ENCODE measurements at regions not wholly inside any gene's neighbourhood (a gene's known extent, or its start where the extent isn't known, plus 50 kb on each side); places are given as distances from the start of the nearest gene placed in this dataset.
"Not testable (repeated sequence)": the region's sequence is repeated elsewhere in the genome, so short reads cannot be mapped to it uniquely, and the experiment has no call there.

DNA sequence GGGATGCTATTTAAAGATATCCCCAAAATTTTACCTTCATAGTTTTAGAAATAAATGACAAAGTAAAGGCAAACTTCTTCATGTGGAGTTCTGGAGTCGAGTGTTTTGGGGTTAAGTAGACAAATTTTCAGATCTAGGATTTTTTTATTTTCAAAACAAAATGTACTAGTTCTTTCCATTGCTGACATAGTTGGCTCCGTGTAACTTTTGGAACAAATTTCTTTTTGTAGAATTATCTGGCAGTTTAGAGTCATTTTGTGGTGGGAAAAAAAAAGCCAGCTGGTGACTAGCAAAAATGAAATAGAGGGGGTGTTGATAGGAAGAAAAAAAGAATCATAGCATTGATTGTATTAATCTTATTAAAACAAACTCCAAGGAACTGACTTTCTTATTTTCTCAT, 131.6 kb upstream of the TCF21 start:
- DNase-seq = no peak

DNA sequence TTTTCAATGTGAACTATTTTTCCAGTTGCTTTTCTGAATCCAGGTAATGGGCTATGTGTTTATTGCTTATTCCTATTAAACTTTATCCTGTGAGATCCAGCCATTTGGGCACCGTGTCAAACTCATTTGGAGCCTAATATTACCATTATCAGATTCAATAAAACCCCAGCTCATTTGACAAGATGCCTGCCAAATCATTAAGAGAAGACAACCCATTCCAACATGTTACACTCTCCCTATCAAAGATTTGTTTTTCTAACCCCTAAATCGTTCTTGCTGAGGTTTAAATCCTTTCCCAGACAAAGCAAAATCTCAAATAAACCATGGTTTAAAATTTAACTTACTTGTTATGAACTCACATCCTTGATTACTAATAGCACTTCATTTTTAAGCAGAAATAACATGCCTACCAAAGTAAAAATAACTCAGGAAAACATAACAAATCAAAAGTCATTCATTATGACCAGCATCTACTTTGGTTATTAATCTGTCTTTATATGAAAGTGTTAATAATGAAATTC, 130.0 kb upstream of the TCF21 start:
- DNase-seq = no peak

- DNase-seq = no peak
Observed at GRCh38 chr6:133759524-133759923, 129.4 kb upstream of the TCF21 start.

GRCh38 chr6:133761706-133762105, 127.2 kb upstream of the TCF21 start:
- DNase-seq = no peak

DNA sequence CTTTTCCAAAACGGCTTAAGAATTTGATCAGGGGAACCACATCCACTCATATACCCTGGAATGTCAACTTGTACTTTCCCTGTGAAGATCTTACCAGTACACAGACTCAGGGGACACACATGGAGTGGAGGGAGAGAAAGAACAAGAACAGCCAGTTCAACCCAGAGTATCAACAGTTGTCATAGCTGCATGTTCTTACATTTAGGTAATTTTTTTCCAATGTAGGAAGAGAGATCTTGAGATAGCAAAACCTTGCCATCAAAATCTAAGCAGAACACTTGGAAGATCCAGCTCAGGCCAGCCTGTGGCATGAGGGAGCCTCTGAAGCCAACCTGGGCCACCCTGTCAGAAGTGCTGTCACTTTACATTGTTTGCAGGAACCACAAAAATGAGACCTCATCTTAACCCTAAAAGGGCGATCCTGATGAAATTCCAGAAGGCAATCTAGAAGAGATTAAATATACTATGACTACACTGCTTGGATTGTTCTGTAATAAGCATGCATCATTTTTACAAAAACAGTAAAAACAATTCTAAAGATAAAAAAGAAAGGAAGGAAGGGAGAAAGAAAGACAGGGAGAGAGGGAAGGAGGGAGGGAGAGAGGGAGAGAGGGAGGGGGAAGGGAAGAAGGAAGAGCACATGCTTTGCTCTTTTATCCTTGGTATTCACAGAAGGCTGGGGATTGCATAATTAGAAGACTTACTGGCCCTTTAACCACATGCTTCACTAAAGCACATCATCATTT, 124.7 kb upstream of the TCF21 start:
- no peak for DNase-seq

DNA sequence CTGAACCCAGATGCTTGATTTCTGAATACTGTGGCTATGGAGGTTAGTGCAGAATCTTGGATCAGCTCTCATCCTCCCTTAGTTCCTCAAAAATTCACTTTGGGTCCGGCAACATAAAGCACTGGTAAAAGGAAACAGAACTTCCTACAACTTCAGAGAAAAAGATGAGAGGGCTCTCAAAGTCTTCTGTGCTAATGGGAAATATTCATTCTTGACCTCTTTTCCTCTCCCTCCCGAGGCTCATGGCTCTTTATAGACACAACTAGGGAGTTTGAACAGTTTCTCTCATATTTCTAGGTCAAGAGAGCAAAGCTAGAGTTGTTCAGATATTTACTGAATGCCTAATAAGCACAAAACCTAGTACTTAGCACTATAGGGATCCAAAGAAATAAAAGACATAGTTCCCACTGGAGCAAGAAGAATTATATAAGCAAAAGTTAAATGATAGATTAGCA, 124.1 kb upstream of the TCF21 start:
- no peak for DNase-seq

DNA sequence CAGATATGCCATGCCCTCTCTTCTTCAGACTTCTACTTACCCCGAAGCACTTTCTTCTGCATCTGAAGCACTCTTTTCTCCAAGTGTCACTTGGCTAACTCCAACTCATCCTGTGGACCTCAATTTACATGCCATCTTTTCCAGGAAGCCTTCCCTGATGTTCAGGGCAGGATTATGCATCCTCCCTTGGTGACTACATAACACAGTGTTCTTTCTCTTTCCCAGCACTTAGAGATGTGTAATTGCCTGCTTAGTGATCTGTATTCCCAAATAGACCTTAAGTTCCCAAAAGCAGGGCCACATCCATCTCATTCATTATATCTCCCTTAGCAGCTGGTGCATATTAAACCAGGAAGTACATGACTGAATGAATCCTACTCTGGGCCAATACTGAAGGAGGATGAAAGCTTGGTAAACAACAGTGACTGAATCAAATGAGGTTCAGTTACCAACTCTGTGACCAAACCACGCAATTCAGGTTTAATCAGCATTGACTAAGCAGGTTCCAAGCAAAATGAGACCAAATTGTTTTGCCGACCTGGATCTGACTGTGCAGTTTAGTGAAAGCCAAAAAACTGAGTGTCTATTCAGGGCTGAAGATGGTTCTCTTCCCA, 121.4 kb upstream of the TCF21 start:
- no peak for DNase-seq

- no peak for DNase-seq
Observed at GRCh38 chr6:133768656-133769295, 120.1 kb upstream of the TCF21 start.

DNA sequence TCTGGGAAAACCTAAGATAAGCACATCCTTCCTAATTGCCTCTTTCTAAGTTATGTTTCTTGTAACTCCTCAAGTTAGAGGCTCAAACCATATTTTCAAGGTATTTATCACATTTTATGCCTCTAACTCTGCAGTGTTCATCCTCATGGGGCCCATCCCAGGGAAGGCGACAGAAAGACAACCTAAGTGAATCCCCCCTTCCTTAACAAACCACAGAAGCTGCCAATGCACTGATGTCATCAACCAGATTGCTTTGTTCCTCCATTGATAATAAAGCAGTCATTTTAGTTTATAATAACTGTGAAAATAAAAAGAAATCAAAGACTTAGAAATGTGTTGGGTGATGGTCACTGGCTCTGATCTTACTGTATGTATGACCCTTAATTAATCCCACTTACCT, 119.5 kb upstream of the TCF21 start:
- DNase-seq = no peak

- DNase-seq = no peak
Observed at GRCh38 chr6:133772567-133772966, 116.3 kb upstream of the TCF21 start.

- no peak for DNase-seq
Observed at GRCh38 chr6:133773776-133774175, 115.1 kb upstream of the TCF21 start.

- DNase-seq = peak; percentile 34
Observed at GRCh38 chr6:133774356-133774755, 114.6 kb upstream of the TCF21 start.

DNA sequence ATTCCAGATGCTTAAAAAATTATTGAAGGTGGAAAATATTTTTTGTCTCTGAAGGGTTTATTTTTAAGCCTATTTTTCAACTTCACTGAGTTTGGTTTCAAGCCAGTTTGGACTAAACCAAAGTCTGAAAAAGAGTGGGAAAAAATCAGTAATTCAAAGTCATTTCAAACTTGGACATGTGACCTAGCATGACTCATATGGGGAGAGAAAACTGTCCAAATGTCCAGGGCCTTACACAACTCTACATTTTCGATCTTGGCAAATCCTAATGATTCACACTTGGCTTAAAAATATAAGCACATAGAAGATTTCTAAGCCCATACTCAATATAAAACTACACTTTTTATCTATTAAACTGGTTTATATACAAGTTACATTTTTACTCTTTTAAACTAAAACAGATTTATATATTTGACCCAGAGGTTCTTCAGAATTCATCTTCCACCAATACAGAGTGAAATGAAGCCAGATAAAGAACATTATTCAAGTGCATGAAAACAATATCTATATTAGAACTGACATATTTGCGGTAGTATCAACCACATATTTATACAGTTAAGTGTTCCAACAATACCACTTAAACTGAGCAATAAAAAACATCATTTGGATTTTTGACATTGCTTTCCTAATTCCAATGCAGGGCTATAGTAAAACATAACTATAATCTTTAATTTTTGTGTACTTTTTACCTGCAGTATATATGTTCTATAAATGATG, 110.3 kb upstream of the TCF21 start:
- DNase-seq = peak; percentile 16

- DNase-seq = no peak
Observed at GRCh38 chr6:133779916-133780695, 108.8 kb upstream of the TCF21 start.

GRCh38 chr6:133786016-133786415, 102.9 kb upstream of the TCF21 start:
- peak; percentile 56 for DNase-seq

GRCh38 chr6:133787122-133787521, 101.8 kb upstream of the TCF21 start:
- DNase-seq = no peak

DNA sequence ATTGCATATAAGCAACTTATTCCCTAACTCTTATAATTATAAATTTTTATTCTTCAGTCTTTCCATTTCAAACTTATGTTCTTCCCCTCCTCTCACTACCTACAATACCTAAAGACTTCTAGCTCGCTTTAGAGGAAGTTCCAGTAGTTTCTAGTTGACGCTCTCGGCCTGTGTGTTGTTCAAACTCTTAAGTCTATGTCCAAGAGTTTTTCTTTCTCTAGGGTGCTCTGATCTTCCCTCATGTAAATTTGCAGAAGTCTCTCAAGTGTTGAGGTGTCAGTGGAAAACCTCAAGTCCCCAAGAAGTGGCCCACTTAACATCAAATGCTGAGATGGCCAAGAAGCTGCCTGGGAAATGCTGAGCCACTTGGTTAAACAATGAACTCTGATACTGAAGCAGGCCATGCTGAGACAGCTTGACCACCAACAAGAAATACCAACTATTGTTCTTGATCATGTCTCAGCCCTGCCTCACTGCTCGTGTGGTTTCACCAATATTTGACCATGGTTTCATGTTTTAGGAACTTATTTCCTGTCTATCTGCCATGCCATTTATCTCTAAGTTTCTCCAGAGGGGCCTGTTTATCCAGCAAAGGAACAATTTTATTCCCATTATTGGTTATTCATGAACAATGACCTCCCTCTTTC, 100.9 kb upstream of the TCF21 start:
- no peak for DNase-seq

DNA sequence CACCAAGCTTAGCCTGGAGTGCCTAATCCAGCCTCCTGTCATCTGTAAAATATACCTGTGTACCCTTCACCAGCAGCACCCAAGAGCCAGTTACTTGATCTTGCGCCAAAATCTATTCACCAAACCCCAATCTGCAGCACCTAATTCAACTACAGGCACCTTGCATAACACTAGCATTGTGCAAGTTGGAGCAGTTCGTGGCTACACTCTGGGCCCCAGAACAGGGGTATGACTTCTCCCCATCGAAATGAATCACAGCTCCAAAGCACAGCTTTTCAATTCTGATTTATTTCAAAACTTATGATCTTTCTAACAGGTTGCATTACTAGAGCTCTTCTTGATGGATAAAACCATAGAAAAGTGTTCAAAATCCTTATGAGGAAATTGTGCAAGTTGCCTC, 100.4 kb upstream of the TCF21 start:
- DNase-seq = no peak

- not testable (repeated sequence) for DNase-seq
Observed at GRCh38 chr6:133789449-133789848, 99.5 kb upstream of the TCF21 start.

- not testable (repeated sequence) for DNase-seq
Observed at GRCh38 chr6:133790756-133791155, 98.2 kb upstream of the TCF21 start.

- not testable (repeated sequence) for DNase-seq
Observed at GRCh38 chr6:133795051-133795450, 93.9 kb upstream of the TCF21 start.

DNA sequence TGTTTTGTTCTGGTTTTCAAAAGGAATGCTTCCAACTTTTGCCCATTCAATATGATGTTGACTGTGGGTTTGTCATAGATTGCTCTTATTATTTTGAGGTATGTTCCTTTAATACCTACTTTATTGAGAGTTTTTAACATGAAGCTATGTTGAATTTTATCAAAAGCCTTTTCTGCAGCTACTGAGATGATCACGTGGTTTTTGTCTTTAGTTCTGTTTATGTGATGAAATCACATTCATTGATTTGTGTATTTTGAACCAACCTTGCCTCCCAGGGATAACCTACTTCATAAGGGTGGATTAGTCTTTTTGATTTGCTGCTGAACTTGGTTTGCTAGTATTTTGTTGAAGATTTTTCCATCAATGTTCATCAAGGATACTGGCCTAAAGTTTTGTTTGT, 92.7 kb upstream of the TCF21 start:
- DNase-seq = no peak
